ENCODE measurements at regions not wholly inside any gene's neighbourhood (a gene's known extent, or its start where the extent isn't known, plus 50 kb on each side); places are given as distances from the start of the nearest gene placed in this dataset.

GRCh38 chr4:18935659-18936345 is 914.2 kb upstream of the LCORL start:
- in situ Hi-C loops (cut with MboI; ENCODE audit: low sequenced_read_pairs), result no loop called here

- in situ Hi-C loops (cut with MboI; ENCODE audit: low sequenced_read_pairs), result no loop called here
Measured at GRCh38 chr4:18934197-18934596, 912.6 kb upstream of the LCORL start.

GRCh38 chr4:18932730-18933339 is 911.3 kb upstream of the LCORL start:
- in situ Hi-C loops (cut with MboI; ENCODE audit: low sequenced_read_pairs), result no loop called here

GRCh38 chr4:18931643-18932377 is 910.3 kb upstream of the LCORL start:
- in situ Hi-C loops (cut with MboI; ENCODE audit: low sequenced_read_pairs), result no loop called here

- in situ Hi-C loops (cut with MboI; ENCODE audit: low sequenced_read_pairs), result no loop called here
Measured at GRCh38 chr4:18930487-18930886, 908.9 kb upstream of the LCORL start.

- in situ Hi-C loops (cut with MboI; ENCODE audit: low sequenced_read_pairs), result no loop called here
Measured at GRCh38 chr4:18923496-18924161, 902.1 kb upstream of the LCORL start.

GRCh38 chr4:18917689-18918088 is 896.1 kb upstream of the LCORL start:
- in situ Hi-C loops (cut with MboI; ENCODE audit: low sequenced_read_pairs), result no loop called here

- in situ Hi-C loops (cut with MboI; ENCODE audit: low sequenced_read_pairs), result no loop called here
Measured at GRCh38 chr4:18914182-18914581, 892.6 kb upstream of the LCORL start.

- in situ Hi-C loops (cut with MboI; ENCODE audit: low sequenced_read_pairs), result no loop called here
Measured at GRCh38 chr4:18894928-18895327, 873.4 kb upstream of the LCORL start.

GRCh38 chr4:18882468-18882867 is 860.9 kb upstream of the LCORL start:
- in situ Hi-C loops (cut with MboI; ENCODE audit: low sequenced_read_pairs), result no loop called here

GRCh38 chr4:18881556-18881955 is 860.0 kb upstream of the LCORL start:
- in situ Hi-C loops (cut with MboI; ENCODE audit: low sequenced_read_pairs), result no loop called here

GRCh38 chr4:18880871-18881270 is 859.3 kb upstream of the LCORL start:
- in situ Hi-C loops (cut with MboI; ENCODE audit: low sequenced_read_pairs), result no loop called here

GRCh38 chr4:18878561-18878960 is 857.0 kb upstream of the LCORL start:
- in situ Hi-C loops (cut with MboI; ENCODE audit: low sequenced_read_pairs), result no loop called here

- in situ Hi-C loops (cut with MboI; ENCODE audit: low sequenced_read_pairs), result no loop called here
Measured at GRCh38 chr4:18869166-18869565, 847.6 kb upstream of the LCORL start.

- in situ Hi-C loops (cut with MboI; ENCODE audit: low sequenced_read_pairs), result no loop called here
Measured at GRCh38 chr4:18860836-18861530, 839.4 kb upstream of the LCORL start.

- in situ Hi-C loops (cut with MboI; ENCODE audit: low sequenced_read_pairs), result no loop called here
Measured at GRCh38 chr4:18859468-18859867, 837.9 kb upstream of the LCORL start.

GRCh38 chr4:18858229-18858922 is 836.8 kb upstream of the LCORL start:
- in situ Hi-C loops (cut with MboI; ENCODE audit: low sequenced_read_pairs), result no loop called here

GRCh38 chr4:18850867-18851266 is 829.3 kb upstream of the LCORL start:
- in situ Hi-C loops (cut with MboI; ENCODE audit: low sequenced_read_pairs), result no loop called here

- in situ Hi-C loops (cut with MboI; ENCODE audit: low sequenced_read_pairs), result no loop called here
Measured at GRCh38 chr4:18847249-18847890, 825.8 kb upstream of the LCORL start.

GRCh38 chr4:18846313-18846712 is 824.8 kb upstream of the LCORL start:
- in situ Hi-C loops (cut with MboI; ENCODE audit: low sequenced_read_pairs), result no loop called here

Data from HL-60/S4 treated with retinoic acid at 250 ng/mL for 4 days and 3 days (cell line).